Upper lobe of right lung (tissue), 1 donor: ENCODE measurements at regions not wholly inside any gene's neighbourhood (a gene's known extent, or its start where the extent isn't known, plus 50 kb on each side); places are given as distances from the start of the nearest gene placed in this dataset.

Experiments
- ATAC-seq: fragments of 200-7000 bp; cut with Tn5 transposase; one replicate; pipeline ENCODE4 v1.9.1; 2020; ENCODE audit warnings: mild to moderate bottlenecking, moderate library complexity
- DNase-seq: peaks from one replicate; pipeline ENCODE4 v3.0.0-alpha.2; 2020
- H3K27ac ChIP-seq: fragments of 200-600 bp; one replicate; pipeline ENCODE4 v1.8.0; 2022
- H3K27me3 ChIP-seq: fragments of 200-600 bp; one replicate; pipeline ENCODE4 v1.8.0; 2022; ENCODE audit warnings: mild to moderate bottlenecking
- H3K36me3 ChIP-seq: fragments of 200-600 bp; one replicate; pipeline ENCODE4 v1.8.0; 2022
- H3K4me1 ChIP-seq: fragments of 200-600 bp; one replicate; pipeline ENCODE4 v1.8.0; 2022
- H3K4me3 ChIP-seq: fragments of 200-600 bp; one replicate; pipeline ENCODE4 v1.8.0; 2022; ENCODE audit warnings: mild to moderate bottlenecking
- H3K9me3 ChIP-seq: fragments of 200-600 bp; one replicate; pipeline ENCODE4 v1.8.0; 2022
- intact Hi-C: fragments of 100-400 bp; cut with DNase I; formaldehyde crosslinking; loops from one replicate; pipeline ENCODE4 v1.11.0; 2022
- TF ChIP-seq, protein P1 (sequence below): fragments of 200-600 bp; IDR thresholded peaks from one replicate; pipeline ENCODE4 v1.8.0; 2022; ENCODE audit warnings: antibody characterized with exemption
- donor health status: DM: no; HTN: yes; CAD: no; lungs with severe emphysema.

DNA sequence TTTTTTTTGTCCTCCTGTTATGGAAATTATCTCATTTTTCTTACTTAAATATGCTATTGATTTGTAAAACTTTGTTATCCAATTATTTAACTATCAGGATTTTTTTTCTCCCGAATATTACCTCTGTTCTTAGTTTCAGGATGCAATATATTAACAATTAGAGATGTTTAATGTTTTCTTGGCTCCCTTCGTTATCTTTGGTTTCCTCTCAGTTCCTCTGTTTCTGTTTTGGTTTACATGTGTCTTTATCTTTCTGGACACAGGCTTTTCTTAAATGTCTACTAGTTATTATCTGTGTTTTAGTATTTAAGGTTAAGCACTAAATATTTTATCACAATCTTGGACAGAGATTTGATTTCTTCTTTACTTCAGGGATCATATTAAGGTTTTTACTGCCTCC, 462.2 kb upstream of the SLC10A2 start:
- Histone ChIP-seq H3K9me3 (no peaks in the 10 kb centered on the region), H3K27me3 (no peaks in the 10 kb centered on the region), H3K36me3 (no peaks in the 10 kb centered on the region), H3K4me3 (no peak overlapping the region), H3K4me1 (no peaks in the 10 kb centered on the region), H3K27ac (no peak overlapping the region)
- ATAC-seq (no peak), DNase-seq (no peak)
- TF ChIP-seq, protein P1, sequence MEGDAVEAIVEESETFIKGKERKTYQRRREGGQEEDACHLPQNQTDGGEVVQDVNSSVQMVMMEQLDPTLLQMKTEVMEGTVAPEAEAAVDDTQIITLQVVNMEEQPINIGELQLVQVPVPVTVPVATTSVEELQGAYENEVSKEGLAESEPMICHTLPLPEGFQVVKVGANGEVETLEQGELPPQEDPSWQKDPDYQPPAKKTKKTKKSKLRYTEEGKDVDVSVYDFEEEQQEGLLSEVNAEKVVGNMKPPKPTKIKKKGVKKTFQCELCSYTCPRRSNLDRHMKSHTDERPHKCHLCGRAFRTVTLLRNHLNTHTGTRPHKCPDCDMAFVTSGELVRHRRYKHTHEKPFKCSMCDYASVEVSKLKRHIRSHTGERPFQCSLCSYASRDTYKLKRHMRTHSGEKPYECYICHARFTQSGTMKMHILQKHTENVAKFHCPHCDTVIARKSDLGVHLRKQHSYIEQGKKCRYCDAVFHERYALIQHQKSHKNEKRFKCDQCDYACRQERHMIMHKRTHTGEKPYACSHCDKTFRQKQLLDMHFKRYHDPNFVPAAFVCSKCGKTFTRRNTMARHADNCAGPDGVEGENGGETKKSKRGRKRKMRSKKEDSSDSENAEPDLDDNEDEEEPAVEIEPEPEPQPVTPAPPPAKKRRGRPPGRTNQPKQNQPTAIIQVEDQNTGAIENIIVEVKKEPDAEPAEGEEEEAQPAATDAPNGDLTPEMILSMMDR = no peak
- intact Hi-C loops = no loop called here

DNA sequence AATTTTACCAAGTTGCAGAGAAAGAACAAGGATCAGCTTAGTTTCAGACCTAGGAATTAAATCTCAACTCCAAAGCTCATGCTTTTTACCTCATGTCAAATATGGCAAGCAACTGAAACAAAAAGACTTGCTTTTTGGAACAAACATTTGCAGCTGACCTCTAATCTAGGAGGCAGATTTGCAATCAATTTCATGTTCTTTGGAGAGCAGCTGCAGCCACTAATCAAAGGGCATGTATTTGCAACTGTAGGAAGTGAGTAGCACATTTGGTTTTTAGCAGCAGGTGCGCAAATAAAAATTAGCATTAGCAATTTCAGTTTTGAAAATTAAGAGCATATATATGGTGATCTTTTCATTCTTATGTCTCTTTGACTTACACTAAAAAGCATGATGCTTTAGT, 459.3 kb upstream of the SLC10A2 start:
- intact Hi-C loops = no loop called here
- no peaks in the 10 kb centered on the region for H3K36me3 ChIP-seq
- ATAC-seq = no peak

DNA sequence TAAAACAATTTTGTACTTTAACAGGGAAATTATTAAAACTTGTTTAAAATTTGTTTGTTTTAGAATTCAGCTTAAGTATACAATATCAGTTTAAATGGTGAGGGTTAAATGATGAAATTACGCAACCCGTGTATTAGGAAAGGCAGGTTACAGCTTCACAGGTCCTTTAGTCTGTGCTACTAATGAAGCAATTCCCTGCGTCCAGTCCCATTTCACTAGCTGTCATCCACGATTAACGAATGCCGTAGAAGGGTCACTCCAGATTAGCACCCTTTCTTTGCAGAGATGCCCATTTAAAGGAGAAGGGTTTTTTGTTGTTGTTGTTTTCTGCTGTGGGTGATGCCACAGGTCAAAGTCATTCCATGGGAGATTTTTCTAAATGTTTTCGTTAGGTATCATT, 457.6 kb upstream of the SLC10A2 start:
- H3K27me3 ChIP-seq = no peaks in the 10 kb centered on the region
- H3K9me3 ChIP-seq = no peaks in the 10 kb centered on the region
- no peak overlapping the region for H3K4me3 ChIP-seq
- no peaks in the 10 kb centered on the region for H3K4me1 ChIP-seq
- ATAC-seq (no peak), DNase-seq (no peak)
- TF ChIP-seq, protein P1 = no peak
- intact Hi-C loops = no loop called here
- no peaks in the 10 kb centered on the region for H3K36me3 ChIP-seq
- no peak overlapping the region for H3K27ac ChIP-seq

More for the DNA sequence above, 459.3 kb upstream of the SLC10A2 start:
- Histone ChIP-seq H3K9me3 (no peaks in the 10 kb centered on the region), H3K4me1 (no peaks in the 10 kb centered on the region), H3K27ac (no peak overlapping the region), H3K27me3 (no peaks in the 10 kb centered on the region), H3K4me3 (no peak overlapping the region)
- DNase-seq = no peak
- TF ChIP-seq, protein P1 = no peak

DNA sequence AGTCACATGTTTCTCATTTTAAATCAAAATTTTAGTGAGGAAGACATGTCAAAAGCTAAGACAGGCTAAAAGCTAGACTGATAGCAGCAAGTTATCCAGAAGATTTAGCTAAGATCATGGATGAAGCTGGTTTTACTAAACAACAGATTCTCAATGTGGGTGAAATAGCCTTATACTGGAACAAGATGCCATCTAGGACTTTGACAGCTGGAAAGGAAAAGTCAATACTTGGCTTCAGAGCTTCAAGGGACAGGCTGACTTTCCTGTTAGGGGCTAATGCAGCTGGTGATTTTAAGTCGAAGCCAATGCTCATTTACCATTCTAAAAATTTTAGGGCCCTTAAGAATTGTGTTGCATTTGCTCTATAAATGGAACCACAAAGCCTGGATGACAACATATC, 455.3 kb upstream of the SLC10A2 start:
- Histone ChIP-seq H3K36me3 (no peaks in the 10 kb centered on the region), H3K4me3 (no peak overlapping the region), H3K27ac (no peak overlapping the region), H3K9me3 (no peaks in the 10 kb centered on the region), H3K4me1 (no peaks in the 10 kb centered on the region), H3K27me3 (no peaks in the 10 kb centered on the region)
- TF ChIP-seq, protein P1 = no peak
- intact Hi-C loops = no loop called here
- DNase-seq (no peak), ATAC-seq (no peak)

DNA sequence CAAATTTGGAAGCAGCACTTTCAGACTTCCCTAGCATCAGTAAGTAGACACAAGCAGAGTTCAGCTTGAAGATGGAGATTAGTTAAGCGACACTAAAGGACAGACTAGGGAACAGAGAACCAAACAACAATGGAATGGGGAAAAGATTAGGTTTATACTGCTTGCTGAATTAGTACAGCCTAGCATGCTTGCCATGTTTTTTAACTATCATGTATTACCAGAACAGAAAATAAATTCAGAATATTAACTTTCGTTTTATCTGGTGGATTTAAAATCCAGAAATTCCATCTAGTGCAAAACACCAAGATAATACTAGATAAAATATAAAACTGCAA, 451.5 kb upstream of the SLC10A2 start:
- TF ChIP-seq, protein P1 = no peak
- H3K4me3 ChIP-seq = no peak overlapping the region
- no peaks in the 10 kb centered on the region for H3K27me3 ChIP-seq
- intact Hi-C loops = no loop called here
- no peaks in the 10 kb centered on the region for H3K9me3 ChIP-seq
- H3K27ac ChIP-seq = no peak overlapping the region
- H3K36me3 ChIP-seq = no peaks in the 10 kb centered on the region
- H3K4me1 ChIP-seq = no peaks in the 10 kb centered on the region
- DNase-seq (no peak), ATAC-seq (no peak)

DNA sequence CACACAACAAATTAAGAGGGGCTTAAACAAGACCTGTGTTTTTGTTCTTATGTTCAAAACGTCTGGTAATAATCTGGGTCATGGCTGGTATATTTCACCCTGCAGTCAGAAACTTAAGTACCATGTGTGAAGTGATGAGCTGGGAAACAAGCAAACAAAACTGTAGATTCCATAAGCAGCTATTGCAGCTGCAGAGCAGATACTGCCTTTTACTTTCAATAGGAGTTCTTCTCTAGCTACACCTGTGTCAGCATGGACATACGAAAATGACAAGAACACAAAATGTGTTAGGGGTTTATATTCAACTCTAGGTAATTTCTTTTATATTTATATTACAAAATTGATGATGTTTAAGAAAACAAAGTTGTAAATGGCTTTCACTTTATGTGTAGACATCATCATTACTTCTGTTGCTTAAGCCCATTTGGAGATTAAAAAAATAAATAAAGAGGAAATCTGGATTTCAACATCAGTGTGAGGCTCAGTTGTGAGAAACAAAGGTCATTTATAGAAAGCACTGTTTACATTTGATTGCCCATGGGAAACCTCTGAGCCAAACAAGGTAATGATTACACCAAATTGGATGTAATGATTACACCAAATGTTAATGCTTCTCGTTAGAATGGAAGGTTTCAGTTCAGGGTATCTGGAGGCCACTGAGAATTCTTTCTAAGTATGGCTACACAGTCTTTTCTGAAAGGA, 451.0 kb upstream of the SLC10A2 start:
- Histone ChIP-seq H3K27ac (no peak overlapping the region), H3K9me3 (no peaks in the 10 kb centered on the region), H3K36me3 (no peaks in the 10 kb centered on the region), H3K4me3 (no peak overlapping the region), H3K4me1 (no peaks in the 10 kb centered on the region), H3K27me3 (no peaks in the 10 kb centered on the region)
- intact Hi-C loops = no loop called here
- ATAC-seq (no peak), DNase-seq (no peak)
- TF ChIP-seq, protein P1 = no peak
